Stimulated activated CD4-positive, alpha-beta T cell treated with anti-CD3 and anti-CD28 coated beads, Interleukin-1b, Interleukin-23, amount 100 ng/mL, for 1 hour (primary cell): ENCODE measurements at regions not wholly inside any gene's neighbourhood (a gene's known extent, or its start where the extent isn't known, plus 50 kb on each side); places are given as distances from the start of the nearest gene placed in this dataset.

ENCODE experiments used
- DNase-seq, 2 donors: peaks; one replicate each; pipeline ENCODE4 v3.0.0-alpha.2; 2020; ENCODE audit warnings: low read depth in 2 of 2

- no peak for DNase-seq
Measured at GRCh38 chr10:10930979-10931743, 86.5 kb upstream of the CELF2 start.

- no peak for DNase-seq
Measured at GRCh38 chr10:10935032-10935431, 82.6 kb upstream of the CELF2 start.

GRCh38 chr10:10938676-10939075, 79.0 kb upstream of the CELF2 start:
- no peak for DNase-seq

GRCh38 chr10:10941127-10941730, 76.4 kb upstream of the CELF2 start:
- no peak for DNase-seq

- DNase-seq: no peak
Measured at GRCh38 chr10:10942441-10942840, 75.2 kb upstream of the CELF2 start.

GRCh38 chr10:10946081-10946480, 71.6 kb upstream of the CELF2 start:
- no peak for DNase-seq

GRCh38 chr10:10946801-10947200, 70.9 kb upstream of the CELF2 start:
- DNase-seq: no peak

GRCh38 chr10:10951675-10952074, 66.0 kb upstream of the CELF2 start:
- DNase-seq: no peak

- no peak for DNase-seq
Measured at GRCh38 chr10:10952800-10953199, 64.9 kb upstream of the CELF2 start.

- DNase-seq: no peak
Measured at GRCh38 chr10:10956681-10957542, 60.8 kb upstream of the CELF2 start.

GRCh38 chr10:10958041-10958440, 59.6 kb upstream of the CELF2 start:
- DNase-seq: no peak

GRCh38 chr10:10959666-10960065, 58.0 kb upstream of the CELF2 start:
- no peak for DNase-seq

GRCh38 chr10:10960534-10960933, 57.1 kb upstream of the CELF2 start:
- DNase-seq: no peak

GRCh38 chr10:10961072-10961471, 56.6 kb upstream of the CELF2 start:
- DNase-seq: no peak

- no peak for DNase-seq
Measured at GRCh38 chr10:10967029-10967428, 50.6 kb upstream of the CELF2 start.

GRCh38 chr10:10967581-10968256, 50.0 kb upstream of the CELF2 start:
- no peak for DNase-seq
